ENCODE measurements at regions not wholly inside any gene's neighbourhood (a gene's known extent, or its start where the extent isn't known, plus 50 kb on each side); places are given as distances from the start of the nearest gene placed in this dataset.

- TF ChIP-seq CTCF (optimal IDR thresholded peaks at IDR 0.05 in 1 of 3, IDR thresholded peaks at IDR 0.05 in 1 of 3, conservative IDR thresholded peaks at IDR 0.05 in 1 of 3; ENCODE audit: extremely low read depth in 1 of 3, insufficient read depth in 2 of 3, low read length in 3 of 3), result no peak
- no peak for TF ChIP-seq EZH2 (IDR thresholded peaks at IDR 0.05; ENCODE audit: low read length)
Measured at GRCh38 chrX:16042980-16043379, 80.4 kb upstream of the GRPR start.

Measured in keratinocyte (primary cell).